Subcutaneous abdominal adipose tissue (tissue), 5 donors: ENCODE measurements at regions not wholly inside any gene's neighbourhood (a gene's known extent, or its start where the extent isn't known, plus 50 kb on each side); places are given as distances from the start of the nearest gene placed in this dataset.

ENCODE experiments used
- H3K27ac ChIP-seq: one replicate; pipeline ENCODE4 v1.7.0; 2013; ENCODE audit warnings: low read depth, mild to moderate bottlenecking, inconsistent platforms, low read length, moderate library complexity
- H3K27me3 ChIP-seq, 5 donors: one replicate each; pipeline ENCODE4 v1.7.0; 2013; ENCODE audit warnings: low read length in 5 of 5, inconsistent platforms in 1 of 5; ENCODE audit not compliant: control insufficient read depth in 5 of 5, insufficient read depth in 4 of 5
- H3K36me3 ChIP-seq, 5 donors: one replicate each; pipeline ENCODE4 v1.7.0; 2013; ENCODE audit warnings: low read length in 5 of 5; ENCODE audit not compliant: control insufficient read depth in 5 of 5, insufficient read depth in 5 of 5
- H3K4me1 ChIP-seq, 5 donors: one replicate each; pipeline ENCODE4 v1.7.0; 2013; ENCODE audit warnings: low read length in 5 of 5, mild to moderate bottlenecking in 3 of 5, moderate library complexity in 1 of 5; ENCODE audit not compliant: control insufficient read depth in 5 of 5, insufficient read depth in 5 of 5
- H3K4me3 ChIP-seq, 5 donors: one replicate each; pipeline ENCODE4 v1.7.0; 2013; ENCODE audit warnings: low read length in 5 of 5, low read depth in 1 of 5
- H3K9ac ChIP-seq, 5 donors: one replicate each; pipeline ENCODE4 v1.7.0; 2013; ENCODE audit warnings: low read length in 5 of 5, mild to moderate bottlenecking in 4 of 5, moderate library complexity in 3 of 5
- H3K9me3 ChIP-seq, 5 donors: one replicate each; pipeline ENCODE4 v1.7.0; 2013; ENCODE audit warnings: low read length in 5 of 5; ENCODE audit not compliant: control insufficient read depth in 5 of 5
- donor health status: healthy.
- donor health status: healthy.
- donor health status: healthy.
- donor health status: healthy.
- donor health status: healthy.

GRCh38 chr16:5508371-5508770 lies 410.8 kb upstream of the EEF2KMT start:
- H3K27me3 ChIP-seq: peaks cover 0 to 20% (median 9%) of the 10 kb centered on the region in 5 donors
- H3K9me3 ChIP-seq: no peaks in the 10 kb centered on the region
- no peak overlapping the region for H3K4me3 ChIP-seq
- no peak overlapping the region for H3K27ac ChIP-seq
- H3K9ac ChIP-seq: no peak overlapping the region
- H3K36me3 ChIP-seq: no peaks in the 10 kb centered on the region
- no peaks in the 10 kb centered on the region for H3K4me1 ChIP-seq

GRCh38 chr16:5506021-5506420 lies 408.4 kb upstream of the EEF2KMT start:
- Histone ChIP-seq H3K9ac (no peak overlapping the region), H3K27ac (no peak overlapping the region), H3K36me3 (no peaks in the 10 kb centered on the region), H3K4me3 (no peak overlapping the region), H3K27me3 (peaks cover 5 to 21% (median 19%) of the 10 kb centered on the region in 5 donors), H3K4me1 (no peaks in the 10 kb centered on the region), H3K9me3 (no peaks in the 10 kb centered on the region)

DNA sequence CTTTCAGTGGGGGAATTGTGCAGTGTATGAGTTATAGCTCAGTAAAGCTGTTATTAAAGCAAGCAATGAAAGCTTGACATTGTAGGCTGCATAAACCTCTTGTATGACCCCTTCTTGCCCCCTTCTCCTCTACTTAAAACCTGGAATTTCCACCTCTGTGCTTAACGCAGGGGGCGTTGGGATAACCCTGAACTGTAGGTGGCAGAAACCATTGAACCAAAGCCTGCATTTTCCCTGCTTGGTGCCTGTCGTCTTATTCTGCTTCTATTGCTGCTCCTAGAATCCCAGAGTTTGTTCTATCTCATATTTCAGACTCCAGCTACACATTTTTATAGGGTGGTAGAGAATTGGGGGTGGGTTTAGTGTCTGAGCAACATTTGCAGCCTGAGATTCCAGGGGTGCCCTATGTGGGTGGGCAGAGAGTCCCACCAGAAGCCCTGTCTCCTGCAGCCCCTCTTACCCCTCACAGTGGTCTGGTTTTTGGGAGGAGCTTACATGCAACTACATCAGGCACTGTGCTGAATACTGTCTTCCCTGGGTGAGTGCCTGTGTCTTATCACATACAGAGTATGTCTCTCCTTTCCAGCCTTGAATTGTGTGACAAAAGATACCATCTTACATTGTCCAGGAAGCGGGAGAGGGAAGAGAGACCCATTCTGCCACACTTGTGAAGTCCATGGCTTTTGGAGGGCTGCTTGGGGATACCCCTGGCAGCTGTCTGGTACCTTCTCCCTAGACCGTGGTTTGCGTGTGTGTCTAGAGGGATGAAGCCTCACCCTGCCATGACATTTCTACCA lies 407.7 kb upstream of the EEF2KMT start:
- Histone ChIP-seq H3K4me3 (no peak overlapping the region), H3K27ac (no peak overlapping the region), H3K9me3 (no peaks in the 10 kb centered on the region), H3K36me3 (no peaks in the 10 kb centered on the region), H3K9ac (no peak overlapping the region), H3K27me3 (peaks cover 5 to 21% (median 19%) of the 10 kb centered on the region in 5 donors), H3K4me1 (no peaks in the 10 kb centered on the region)

DNA sequence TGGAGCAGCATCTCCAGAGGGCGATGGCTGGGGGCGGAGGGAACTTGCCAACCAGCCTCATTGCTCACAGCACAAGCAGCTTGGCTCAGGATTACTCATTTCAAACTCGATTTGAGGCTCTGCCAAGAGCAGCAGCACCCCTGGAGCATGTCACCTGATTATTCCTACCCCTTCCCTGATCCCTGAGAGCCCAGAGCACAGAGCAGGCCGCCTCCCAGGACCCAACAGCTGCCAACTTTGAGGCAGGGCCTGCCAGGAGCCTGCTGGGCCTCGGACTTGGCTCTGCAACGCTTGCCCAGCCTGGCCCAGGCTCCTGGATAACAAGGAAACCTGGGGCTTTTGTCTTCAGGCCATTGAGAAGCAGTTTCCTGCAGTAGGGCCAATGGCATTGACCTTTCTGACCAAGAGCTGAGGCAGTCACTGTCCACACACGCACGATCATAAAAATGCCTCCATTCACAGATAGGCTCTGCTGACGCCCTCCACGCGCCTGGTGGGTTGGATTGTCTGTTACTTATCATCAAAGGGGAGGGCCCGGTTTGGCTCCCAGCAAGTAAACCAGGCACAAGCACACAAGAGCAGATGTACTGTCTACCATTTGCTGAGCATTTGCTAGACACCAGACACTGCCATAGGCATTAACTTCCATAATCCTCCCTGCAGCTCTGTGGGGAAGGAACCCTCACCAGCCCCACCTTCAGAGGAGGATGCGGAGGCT lies 406.6 kb upstream of the EEF2KMT start:
- Histone ChIP-seq H3K27me3 (peaks cover 5 to 21% (median 19%) of the 10 kb centered on the region in 5 donors), H3K4me3 (no peak overlapping the region), H3K4me1 (no peaks in the 10 kb centered on the region), H3K27ac (no peak overlapping the region), H3K9me3 (peaks cover 0 to 3% (median 0%) of the 10 kb centered on the region in 5 donors), H3K9ac (no peak overlapping the region), H3K36me3 (no peaks in the 10 kb centered on the region)

DNA sequence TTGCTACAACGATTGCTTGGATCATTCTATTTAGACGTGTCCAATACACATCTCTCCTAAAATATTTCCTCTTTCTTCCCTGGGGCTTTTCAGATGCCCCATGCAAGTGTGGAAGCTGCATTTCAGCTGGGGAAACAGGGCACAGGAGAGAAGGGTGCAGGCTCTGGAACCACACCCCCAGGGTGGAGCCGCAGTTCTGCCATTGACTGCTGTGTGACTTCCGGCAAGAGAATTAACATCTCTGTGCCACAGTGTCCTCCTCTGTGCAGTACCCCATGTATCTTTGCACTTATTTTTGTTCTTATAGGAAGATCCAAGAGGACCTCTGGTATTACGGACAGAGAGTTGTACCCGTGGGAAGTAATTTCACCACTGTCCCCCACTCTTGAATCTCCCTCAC lies 405.3 kb upstream of the EEF2KMT start:
- no peaks in the 10 kb centered on the region for H3K4me1 ChIP-seq
- no peak overlapping the region for H3K27ac ChIP-seq
- peaks cover 0 to 3% (median 0%) of the 10 kb centered on the region in 5 donors for H3K9me3 ChIP-seq
- no peak overlapping the region for H3K9ac ChIP-seq
- H3K4me3 ChIP-seq: no peak overlapping the region
- H3K36me3 ChIP-seq: no peaks in the 10 kb centered on the region
- H3K27me3 ChIP-seq: peaks cover 5 to 19% (median 14%) of the 10 kb centered on the region in 5 donors

DNA sequence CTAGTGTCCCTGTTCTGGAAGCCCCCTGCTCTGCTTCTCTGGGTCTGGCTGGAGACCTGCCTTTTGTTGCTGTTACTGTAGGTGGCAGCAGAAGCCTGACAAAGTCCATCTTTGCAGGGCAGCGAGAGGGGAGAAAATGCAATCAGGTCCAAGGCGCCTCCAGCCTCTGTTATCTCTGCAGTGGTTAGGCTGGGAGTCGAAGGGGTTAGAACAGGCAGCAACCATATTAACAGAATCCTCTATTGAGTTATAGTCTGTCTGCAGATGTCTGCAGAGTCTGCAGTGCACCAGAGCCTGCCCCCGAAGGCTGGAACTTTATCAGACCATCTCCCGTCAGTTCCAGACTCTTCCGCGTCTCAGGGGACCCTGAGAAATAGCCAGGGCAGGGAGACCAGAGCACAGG lies 404.9 kb upstream of the EEF2KMT start:
- H3K27me3 ChIP-seq: peaks cover 5 to 19% (median 13%) of the 10 kb centered on the region in 5 donors
- no peak overlapping the region for H3K4me3 ChIP-seq
- no peaks in the 10 kb centered on the region for H3K4me1 ChIP-seq
- H3K9ac ChIP-seq: no peak overlapping the region
- no peak overlapping the region for H3K27ac ChIP-seq
- H3K36me3 ChIP-seq: no peaks in the 10 kb centered on the region
- peaks cover 0 to 3% (median 0%) of the 10 kb centered on the region in 5 donors for H3K9me3 ChIP-seq

DNA sequence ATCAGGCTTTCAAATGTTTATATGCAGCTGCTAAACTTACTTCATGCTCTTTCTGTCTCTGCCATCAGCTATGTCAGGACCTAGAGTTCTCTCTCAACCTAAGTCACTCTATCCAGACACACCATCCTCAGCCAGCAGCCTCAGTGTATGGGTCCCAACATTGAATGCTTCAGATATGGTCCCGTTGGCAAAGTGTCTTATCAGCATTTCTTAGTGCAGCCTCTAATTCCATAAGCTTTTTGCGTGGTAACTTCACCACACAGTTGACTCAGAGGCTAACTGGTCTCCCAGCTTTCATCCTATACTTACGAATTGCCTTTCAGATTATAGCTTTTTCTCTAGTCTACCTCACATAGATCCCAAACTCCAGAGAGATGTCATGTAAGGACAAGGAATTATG lies 402.9 kb upstream of the EEF2KMT start:
- no peak overlapping the region for H3K9ac ChIP-seq
- peaks cover 0 to 3% (median 0%) of the 10 kb centered on the region in 5 donors for H3K9me3 ChIP-seq
- peaks cover 6 to 14% (median 8%) of the 10 kb centered on the region in 5 donors for H3K27me3 ChIP-seq
- no peak overlapping the region for H3K4me3 ChIP-seq
- H3K4me1 ChIP-seq: no peaks in the 10 kb centered on the region
- H3K36me3 ChIP-seq: no peaks in the 10 kb centered on the region
- no peak overlapping the region for H3K27ac ChIP-seq

- no peaks in the 10 kb centered on the region for H3K4me1 ChIP-seq
- peaks cover 0 to 3% (median 0%) of the 10 kb centered on the region in 5 donors for H3K9me3 ChIP-seq
- peaks cover 0 to 14% (median 8%) of the 10 kb centered on the region in 5 donors for H3K27me3 ChIP-seq
- no peaks in the 10 kb centered on the region for H3K36me3 ChIP-seq
- H3K9ac ChIP-seq: no peak overlapping the region
- H3K27ac ChIP-seq: no peak overlapping the region
- no peak overlapping the region for H3K4me3 ChIP-seq
Measured at GRCh38 chr16:5498562-5498961, 401.0 kb upstream of the EEF2KMT start.

DNA sequence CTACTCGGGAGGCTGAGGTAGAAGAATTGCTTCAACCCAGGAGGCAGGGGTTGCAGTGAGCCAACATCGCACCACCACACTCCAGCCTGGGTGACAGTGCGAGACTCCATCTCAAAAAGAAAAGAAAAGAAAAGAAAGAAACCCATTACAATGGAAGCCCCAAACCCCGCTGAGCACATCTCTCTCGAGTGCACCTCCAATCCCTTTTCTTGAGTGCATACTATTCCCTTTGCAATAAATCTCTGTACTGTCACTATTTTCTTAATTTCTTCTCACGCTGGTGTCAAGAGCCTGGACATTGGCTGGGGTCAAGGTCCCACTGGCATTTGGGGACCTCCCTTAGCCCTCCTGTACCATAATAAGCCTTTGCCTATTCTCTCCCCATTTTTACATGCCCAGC lies 398.4 kb upstream of the EEF2KMT start:
- Histone ChIP-seq H3K4me1 (no peaks in the 10 kb centered on the region), H3K27ac (no peak overlapping the region), H3K9ac (no peak overlapping the region), H3K9me3 (peaks cover 0 to 3% (median 0%) of the 10 kb centered on the region in 5 donors), H3K36me3 (no peaks in the 10 kb centered on the region), H3K4me3 (no peak overlapping the region), H3K27me3 (peaks cover 0 to 6% (median 3%) of the 10 kb centered on the region in 5 donors)

- Histone ChIP-seq H3K36me3 (no peaks in the 10 kb centered on the region), H3K27me3 (peaks cover 0 to 3% (median 0%) of the 10 kb centered on the region in 5 donors), H3K4me3 (no peak overlapping the region), H3K4me1 (no peaks in the 10 kb centered on the region), H3K9ac (no peak overlapping the region), H3K27ac (no peak overlapping the region), H3K9me3 (no peaks in the 10 kb centered on the region)
Measured at GRCh38 chr16:5490499-5490898, 392.9 kb upstream of the EEF2KMT start.
